ENCODE measurements at regions not wholly inside any gene's neighbourhood (a gene's known extent, or its start where the extent isn't known, plus 50 kb on each side); places are given as distances from the start of the nearest gene placed in this dataset.

GRCh38 chr6:98587555-98587954, 246.8 kb upstream of the POU3F2 start (continued):
- TF ChIP-seq ZNF384 (IDR thresholded peaks at IDR 0.05; ENCODE audit: borderline replicate concordance, low read depth, low read length) (no peak), ZNF217 (IDR thresholded peaks at IDR 0.05) (no peak), NRF1 (conservative IDR thresholded peaks at IDR 0.05; ENCODE audit: low read depth, low read length) (no peak), PRDM15 (CRISPR knock-in tag; IDR thresholded peaks at IDR 0.05) (no peak), JUNB (IDR thresholded peaks at IDR 0.05) (no peak)

DNA sequence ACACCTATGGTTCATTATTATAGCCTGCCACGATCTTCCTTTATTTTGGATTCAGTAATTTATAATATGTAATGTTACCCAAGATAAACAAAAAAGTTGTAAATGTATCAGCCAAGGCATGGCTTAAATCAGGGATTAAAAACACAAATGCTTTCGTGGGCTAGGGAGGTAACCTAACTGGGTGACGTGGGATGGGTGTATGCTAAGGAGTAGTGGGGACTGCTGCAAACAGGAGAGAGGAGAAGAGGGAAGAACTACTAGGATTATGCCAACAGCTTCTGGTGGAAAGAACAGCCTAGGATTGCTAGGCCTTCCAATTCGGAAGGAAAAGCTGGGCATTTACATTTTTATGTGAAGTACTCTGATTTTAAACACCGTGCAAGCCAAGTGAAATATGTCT, 244.8 kb upstream of the POU3F2 start:
- no peaks in the 10 kb centered on the region for H3K36me3 ChIP-seq (ENCODE audit: control insufficient read depth in 2 of 2, insufficient read depth in 2 of 2, low read length in 1 of 2)
- no peaks in the 10 kb centered on the region for H3K79me2 ChIP-seq (ENCODE audit: control insufficient read depth, insufficient read depth, low read length)
- H2AFZ ChIP-seq (ENCODE audit: control insufficient read depth, low read depth, low read length): no peak overlapping the region
- intact Hi-C loops (cut with micrococcal nuclease; ENCODE audit: unreplicated experiment) (no loop called here), in situ Hi-C loops (cut with MboI) (no loop called here)
- no peak overlapping the region for H3K9ac ChIP-seq (ENCODE audit: control insufficient read depth, insufficient read depth, low read length)
- WGBS (ENCODE audit: insufficient coverage, insufficient replicate concordance, low lambda C conversion rate, missing lambda C conversion rate): 0% methylated on average over 5 of the region's 5 CpGs
- no peaks in the 10 kb centered on the region for H3K4me1 ChIP-seq (ENCODE audit: control insufficient read depth, insufficient read depth, low read length)
- ChIA-PET SMC1A (ENCODE audit: uncharacterized antibody, unreplicated experiment) (no interaction called here), RAD21 (ENCODE audit: unreplicated experiment) (no interaction called here), POLR2A (no interaction called here), CTCF (no interaction called here)
- no peak for ATAC-seq
- no peak for FAIRE-seq
- no TSS peak for BruUV-seq (replicated peaks)
- H3K27me3 ChIP-seq (replicated peaks in 1 of 2; ENCODE audit: control insufficient read depth in 2 of 2, insufficient read depth in 2 of 2, low read length in 1 of 2): no peaks in the 10 kb centered on the region
- no peak for TF ChIP-seq RAD21 (IDR thresholded peaks at IDR 0.05; ENCODE audit: insufficient read depth, low read depth, low read length)
- TF ChIP-seq, protein P1, sequence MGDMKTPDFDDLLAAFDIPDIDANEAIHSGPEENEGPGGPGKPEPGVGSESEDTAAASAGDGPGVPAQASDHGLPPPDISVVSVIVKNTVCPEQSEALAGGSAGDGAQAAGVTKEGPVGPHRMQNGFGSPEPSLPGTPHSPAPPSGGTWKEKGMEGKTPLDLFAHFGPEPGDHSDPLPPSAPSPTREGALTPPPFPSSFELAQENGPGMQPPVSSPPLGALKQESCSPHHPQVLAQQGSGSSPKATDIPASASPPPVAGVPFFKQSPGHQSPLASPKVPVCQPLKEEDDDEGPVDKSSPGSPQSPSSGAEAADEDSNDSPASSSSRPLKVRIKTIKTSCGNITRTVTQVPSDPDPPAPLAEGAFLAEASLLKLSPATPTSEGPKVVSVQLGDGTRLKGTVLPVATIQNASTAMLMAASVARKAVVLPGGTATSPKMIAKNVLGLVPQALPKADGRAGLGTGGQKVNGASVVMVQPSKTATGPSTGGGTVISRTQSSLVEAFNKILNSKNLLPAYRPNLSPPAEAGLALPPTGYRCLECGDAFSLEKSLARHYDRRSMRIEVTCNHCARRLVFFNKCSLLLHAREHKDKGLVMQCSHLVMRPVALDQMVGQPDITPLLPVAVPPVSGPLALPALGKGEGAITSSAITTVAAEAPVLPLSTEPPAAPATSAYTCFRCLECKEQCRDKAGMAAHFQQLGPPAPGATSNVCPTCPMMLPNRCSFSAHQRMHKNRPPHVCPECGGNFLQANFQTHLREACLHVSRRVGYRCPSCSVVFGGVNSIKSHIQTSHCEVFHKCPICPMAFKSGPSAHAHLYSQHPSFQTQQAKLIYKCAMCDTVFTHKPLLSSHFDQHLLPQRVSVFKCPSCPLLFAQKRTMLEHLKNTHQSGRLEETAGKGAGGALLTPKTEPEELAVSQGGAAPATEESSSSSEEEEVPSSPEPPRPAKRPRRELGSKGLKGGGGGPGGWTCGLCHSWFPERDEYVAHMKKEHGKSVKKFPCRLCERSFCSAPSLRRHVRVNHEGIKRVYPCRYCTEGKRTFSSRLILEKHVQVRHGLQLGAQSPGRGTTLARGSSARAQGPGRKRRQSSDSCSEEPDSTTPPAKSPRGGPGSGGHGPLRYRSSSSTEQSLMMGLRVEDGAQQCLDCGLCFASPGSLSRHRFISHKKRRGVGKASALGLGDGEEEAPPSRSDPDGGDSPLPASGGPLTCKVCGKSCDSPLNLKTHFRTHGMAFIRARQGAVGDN (IDR thresholded peaks at IDR 0.05): no peak
- TF ChIP-seq SREBF1 (IDR thresholded peaks at IDR 0.05; ENCODE audit: low read length): no peak
- TF ChIP-seq FOS (IDR thresholded peaks at IDR 0.05; ENCODE audit: borderline replicate concordance, extremely low read depth, insufficient read length): no peak
- TF ChIP-seq CBFB (IDR thresholded peaks at IDR 0.05; ENCODE audit: low read depth): no peak
- no peak for TF ChIP-seq CREM (IDR thresholded peaks at IDR 0.05; ENCODE audit: low read depth)
- TF ChIP-seq ZSCAN29 (IDR thresholded peaks at IDR 0.05): no peak
- TF ChIP-seq EGR1 (IDR thresholded peaks at IDR 0.05; ENCODE audit: borderline replicate concordance in 1 of 2, low read depth in 2 of 2, low read length in 2 of 2): no peak
- no peak for TF ChIP-seq POLR2AphosphoS2 (IDR thresholded peaks at IDR 0.05; ENCODE audit: low read depth, low read length)
- TF ChIP-seq POLR2AphosphoS5 (IDR thresholded peaks at IDR 0.05; ENCODE audit: low read length): no peak
- no peak for TF ChIP-seq ZBED1 (IDR thresholded peaks at IDR 0.05; ENCODE audit: borderline replicate concordance)
- no peak overlapping the region for H3K4me2 ChIP-seq (ENCODE audit: control insufficient read depth, insufficient read depth)
- H3K9me3 ChIP-seq (replicated peaks; ENCODE audit: control insufficient read depth, insufficient read depth, low read length): no peaks in the 10 kb centered on the region
- no peak overlapping the region for H3K27ac ChIP-seq (ENCODE audit: control insufficient read depth, insufficient read depth)
- H4K20me1 ChIP-seq (ENCODE audit: control insufficient read depth, insufficient read depth): no peaks in the 10 kb centered on the region
- H3K4me3 ChIP-seq: no peak overlapping the region
- no peak for DNase-seq (ENCODE audit: low read depth, low spot score)

Measured in GM12878 (cell line).